Lung (tissue), 11 donors: ENCODE measurements at regions not wholly inside any gene's neighbourhood (a gene's known extent, or its start where the extent isn't known, plus 50 kb on each side); places are given as distances from the start of the nearest gene placed in this dataset.

Experiments
- ATAC-seq: fragments of 200-7000 bp; cut with Tn5 transposase; one replicate; pipeline ENCODE4 v1.9.1; 2020; ENCODE audit warnings: moderate number of reproducible peaks; ENCODE audit not compliant: insufficient read depth, low FRiP score
- DNase-seq, 3 donors: peaks; one replicate each; pipeline ENCODE4 v3.0.0-alpha.2; 2013 to 2017
- H3K27ac ChIP-seq, 2 donors: one replicate each; pipeline ENCODE4 v1.5.1; 2013; ENCODE audit warnings: mild to moderate bottlenecking in 2 of 2, moderate library complexity in 2 of 2, control low read depth in 1 of 2, inconsistent platforms in 1 of 2, low read depth in 1 of 2, low read length in 1 of 2
- H3K27me3 ChIP-seq, 3 donors: one replicate each; pipeline ENCODE4 v1.5.1; 2013; ENCODE audit warnings: low read length in 2 of 3; ENCODE audit not compliant: control insufficient read depth in 3 of 3, insufficient read depth in 3 of 3
- H3K36me3 ChIP-seq, 4 donors: one replicate each; pipeline ENCODE4 v1.5.1; 2013; ENCODE audit warnings: low read length in 4 of 4, mild to moderate bottlenecking in 1 of 4, moderate library complexity in 1 of 4; ENCODE audit not compliant: control insufficient read depth in 4 of 4, insufficient read depth in 4 of 4
- H3K4me1 ChIP-seq, 5 donors: one replicate each; pipeline ENCODE4 v1.5.1; 2013; ENCODE audit warnings: low read length in 5 of 5, mild to moderate bottlenecking in 2 of 5, moderate library complexity in 1 of 5; ENCODE audit not compliant: control insufficient read depth in 5 of 5, insufficient read depth in 5 of 5
- H3K4me3 ChIP-seq: one replicate; pipeline ENCODE4 v1.5.1; 2013; ENCODE audit warnings: mild to moderate bottlenecking, control low read depth, moderate library complexity
- H3K9ac ChIP-seq, 2 donors: one replicate each; pipeline ENCODE4 v1.5.1; 2013; ENCODE audit warnings: low read length in 2 of 2, control low read depth in 1 of 2; ENCODE audit not compliant: insufficient read depth in 1 of 2
- H3K9me3 ChIP-seq, 4 donors: one replicate each; pipeline ENCODE4 v1.5.1; 2013; ENCODE audit warnings: low read length in 3 of 4, mild to moderate bottlenecking in 1 of 4, moderate library complexity in 1 of 4; ENCODE audit not compliant: control insufficient read depth in 4 of 4, insufficient read depth in 3 of 4
- CTCF ChIP-seq: IDR thresholded peaks from 2 replicates; pipeline ENCODE4 v1.5.1; 2012; ENCODE audit warnings: mild to moderate bottlenecking; ENCODE audit errors: control extremely low read depth, extremely low read depth
- WGBS, 2 donors: extraction: QIAGEN DNeasy Blood & Tissue Kit; methylation state at CpG; one replicate each; pipeline ENCODE4 v1.1.7; 2013; 5-methylcytosine and 5-hydroxymethylcytosine counted together
- donor health status: control.
- donor health status: control.
- donor health status: Bipolar disorder and iron deficiency.
- donor health status: healthy.
- donor health status: DM: yes; HTN: yes; CAD: no.

DNA sequence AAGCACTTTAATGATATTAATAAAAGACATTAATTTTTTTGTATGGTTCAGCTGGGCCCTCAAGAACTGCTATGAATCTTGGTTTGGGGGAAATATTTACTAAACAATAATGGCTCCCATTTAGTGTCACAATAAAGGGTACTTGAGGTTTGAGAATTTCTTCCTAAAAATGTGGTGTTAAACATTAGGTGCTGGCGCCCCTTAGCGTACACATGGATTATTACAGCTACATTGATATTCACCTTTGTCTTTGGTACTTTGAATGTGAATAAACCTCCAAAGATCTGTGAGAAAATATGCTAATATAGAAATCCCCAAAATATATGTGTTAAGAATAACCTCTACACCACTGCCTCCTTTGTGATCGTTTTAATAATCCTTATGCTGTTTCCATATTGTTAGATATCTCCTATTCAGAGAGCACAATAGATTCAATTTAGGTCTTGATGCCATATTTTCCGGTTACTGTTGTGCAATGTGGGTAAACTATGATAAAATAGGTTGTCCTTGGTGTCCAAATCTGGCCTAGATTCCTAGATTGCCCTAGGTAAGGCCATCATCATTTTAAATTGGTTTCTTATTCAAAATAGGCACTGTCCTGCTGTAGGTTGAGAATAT is 161.8 kb upstream of the CACNA2D1 start:
- H3K27me3 ChIP-seq = no peaks in the 10 kb centered on the region
- H3K36me3 ChIP-seq = no peaks in the 10 kb centered on the region
- no peaks in the 10 kb centered on the region for H3K9me3 ChIP-seq
- no peak for ATAC-seq
- 23 to 24% methylated on average over 4 of the region's 4 CpGs for WGBS, 2 donors
- H3K4me1 ChIP-seq = no peaks in the 10 kb centered on the region
- no peak overlapping the region for H3K27ac ChIP-seq
- no peak overlapping the region for H3K4me3 ChIP-seq
- no peak overlapping the region for H3K9ac ChIP-seq
- DNase-seq = peak; percentile 18 to 54 (median 39)
- peak; percentile 8 for TF ChIP-seq CTCF

DNA sequence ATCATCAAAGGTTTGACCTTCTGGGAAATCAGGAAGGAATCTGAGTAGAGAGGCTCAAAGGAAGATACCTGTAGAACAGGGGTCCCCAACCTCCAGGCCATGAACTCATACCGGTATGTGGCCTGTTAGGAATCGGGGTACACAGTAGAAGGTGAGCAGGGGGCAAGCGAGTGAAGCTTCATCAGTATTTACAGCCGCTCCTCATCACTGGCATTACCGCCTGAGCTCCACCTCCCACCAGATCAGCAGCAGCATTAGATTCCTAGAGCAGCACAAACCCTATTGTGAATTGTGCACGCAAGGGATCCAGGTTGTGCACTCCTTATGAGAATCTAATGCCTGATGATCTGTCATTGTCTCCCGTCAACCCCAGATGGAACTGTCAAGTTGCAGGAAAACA is 158.5 kb upstream of the CACNA2D1 start:
- no peak for ATAC-seq
- WGBS, 2 donors = 95 to 96% methylated on average over 7 of the region's 7 CpGs
- no peaks in the 10 kb centered on the region for H3K9me3 ChIP-seq
- no peak overlapping the region for H3K27ac ChIP-seq
- no peak for DNase-seq
- H3K4me3 ChIP-seq = no peak overlapping the region
- H3K36me3 ChIP-seq = no peaks in the 10 kb centered on the region
- no peak for TF ChIP-seq CTCF
- no peaks in the 10 kb centered on the region for H3K4me1 ChIP-seq
- H3K9ac ChIP-seq = no peak overlapping the region
- no peaks in the 10 kb centered on the region for H3K27me3 ChIP-seq

DNA sequence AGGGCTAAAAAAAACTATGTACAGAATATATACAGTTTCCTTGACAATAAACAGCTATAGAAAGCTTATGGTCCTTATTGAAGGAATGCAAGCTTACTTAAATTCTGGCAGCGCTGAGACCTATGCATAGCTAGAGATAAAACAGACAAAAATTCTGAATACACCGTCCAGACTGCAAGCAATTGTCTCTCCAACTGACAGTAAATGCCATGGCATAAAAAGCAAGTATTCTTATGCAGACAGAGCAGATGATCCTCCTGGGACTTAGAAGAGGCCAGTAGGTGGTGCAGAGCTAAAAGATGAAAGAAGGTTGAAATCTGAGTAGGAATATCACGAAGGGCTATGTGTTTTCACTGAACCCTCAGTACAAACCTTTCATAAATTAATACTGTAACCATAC is 157.0 kb upstream of the CACNA2D1 start:
- TF ChIP-seq CTCF = no peak
- ATAC-seq = no peak
- no peaks in the 10 kb centered on the region for H3K27me3 ChIP-seq
- no peaks in the 10 kb centered on the region for H3K9me3 ChIP-seq
- H3K4me1 ChIP-seq = no peaks in the 10 kb centered on the region
- H3K36me3 ChIP-seq = no peaks in the 10 kb centered on the region
- no peak overlapping the region for H3K4me3 ChIP-seq
- no peak for DNase-seq
- WGBS, 2 donors = 60 to 78% methylated on average over 3 of the region's 3 CpGs
- no peak overlapping the region for H3K27ac ChIP-seq
- no peak overlapping the region for H3K9ac ChIP-seq

GRCh38 chr7:82599895-82600294 is 156.3 kb upstream of the CACNA2D1 start:
- Histone ChIP-seq H3K4me3 (no peak overlapping the region), H3K9me3 (no peaks in the 10 kb centered on the region), H3K27ac (no peak overlapping the region), H3K9ac (no peak overlapping the region), H3K36me3 (no peaks in the 10 kb centered on the region), H3K4me1 (peaks cover 0 to 2% (median 0%) of the 10 kb centered on the region in 5 donors), H3K27me3 (no peaks in the 10 kb centered on the region)
- TF ChIP-seq CTCF = no peak
- ATAC-seq (no peak), DNase-seq (no peak)
